Caco-2 (cell line): ENCODE measurements at regions not wholly inside any gene's neighbourhood (a gene's known extent, or its start where the extent isn't known, plus 50 kb on each side); places are given as distances from the start of the nearest gene placed in this dataset.
"Not testable (repeated sequence)": the region's sequence is repeated elsewhere in the genome, so short reads cannot be mapped to it uniquely, and the experiment has no call there.

Experiments
- BruUV-seq: library from RNA; stranded (reverse); fragments of 400-500 nt; replicated peaks from 2 replicates; lab custom pipeline; 2021; lab: Mats Ljungman, UMichigan
- CTCF ChIA-PET: fragments of 300-600 bp; sonication (Branson Sonifier 250); formaldehyde crosslinking; loops from one replicate; lab custom pipeline; 2022; ENCODE audit warnings: antibody characterized with exemption; lab: Charles Lee
- POLR2A ChIA-PET: fragments of 300-600 bp; sonication (Branson Sonifier 250); formaldehyde crosslinking; loops from one replicate; lab custom pipeline; 2022; ENCODE audit warnings: antibody characterized with exemption; lab: Charles Lee
- DNase-seq, 2 experiments: peaks; one replicate each; pipeline versions ENCODE4 v3.0.0 to v3.0.0-alpha.2; 2020 to 2022
- H3K27me3 ChIP-seq: replicated peaks from 2 replicates; pipeline ENCODE4 v1.6.0; 2011; ENCODE audit warnings: low read length; ENCODE audit not compliant: control insufficient read depth, insufficient read depth
- H3K36me3 ChIP-seq: 2 replicates; pipeline ENCODE4 v1.5.1; 2011; ENCODE audit warnings: low read length; ENCODE audit not compliant: control insufficient read depth, insufficient read depth
- H3K4me1 ChIP-seq: fragments of 250-450 bp; sonication (Bioruptor Pico); 2 replicates; pipeline ENCODE4 v1.5.1; 2020; ENCODE audit warnings: mild to moderate bottlenecking
- H3K4me3 ChIP-seq: 2 replicates; pipeline ENCODE4 v1.5.1; 2011; ENCODE audit warnings: low read depth, mild to moderate bottlenecking, control low read depth, low read length
- H3K9me3 ChIP-seq: fragments of 250-450 bp; sonication (Bioruptor Pico); 2 replicates; pipeline ENCODE4 v1.5.1; 2020; ENCODE audit warnings: mild to moderate bottlenecking, moderate library complexity
- H3K27ac Mint-ChIP-seq: one replicate; pipeline ENCODE4 v1.8.0; 2022; ENCODE audit warnings: mixed read lengths; ENCODE audit not compliant: unreplicated experiment
- H3K27me3 Mint-ChIP-seq: one replicate; pipeline ENCODE4 v1.8.0; 2022; ENCODE audit warnings: mixed read lengths; ENCODE audit not compliant: insufficient read depth, unreplicated experiment
- H3K36me3 Mint-ChIP-seq: one replicate; pipeline ENCODE4 v1.8.0; 2022; ENCODE audit warnings: mild to moderate bottlenecking, mixed read lengths; ENCODE audit not compliant: insufficient read depth, unreplicated experiment
- H3K4me1 Mint-ChIP-seq: one replicate; pipeline ENCODE4 v1.8.0; 2022; ENCODE audit warnings: low read depth, mixed read lengths; ENCODE audit not compliant: unreplicated experiment
- H3K4me3 Mint-ChIP-seq: one replicate; pipeline ENCODE4 v1.8.0; 2022; ENCODE audit warnings: mild to moderate bottlenecking, moderate library complexity, mixed read lengths; ENCODE audit not compliant: unreplicated experiment
- H3K9me3 Mint-ChIP-seq: one replicate; pipeline ENCODE4 v1.8.0; 2022; ENCODE audit warnings: mixed read lengths; ENCODE audit not compliant: unreplicated experiment
- CTCF ChIP-seq, 2 experiments: fragments of 200-600 bp in 1 of 2; IDR thresholded peaks; 1 replicate in 1 of 2; 2 replicates in 1 of 2; pipeline versions ENCODE4 v1.5.1 to v1.8.0; 2011 to 2022; ENCODE audit warnings: antibody characterized with exemption in 1 of 2, control low read depth in 1 of 2, inconsistent platforms in 1 of 2, low read depth in 1 of 2, low read length in 1 of 2, mild to moderate bottlenecking in 1 of 2, moderate library complexity in 1 of 2; ENCODE audit not compliant: insufficient read depth in 1 of 2, severe bottlenecking in 1 of 2, unreplicated experiment in 1 of 2
- intact Hi-C: fragments of 100-400 bp; cut with micrococcal nuclease; formaldehyde crosslinking; loops from one replicate; pipeline ENCODE4 v1.10.0; 2022; ENCODE audit not compliant: unreplicated experiment

- H3K36me3 ChIP-seq, H3K4me1 ChIP-seq, CTCF ChIA-PET, H3K4me3 Mint-ChIP-seq, H3K4me1 Mint-ChIP-seq, H3K27ac Mint-ChIP-seq, H3K4me3 ChIP-seq, BruUV-seq, intact Hi-C loops, DNase-seq, H3K27me3 ChIP-seq, H3K36me3 Mint-ChIP-seq, POLR2A ChIA-PET: not testable (repeated sequence)
- peaks cover 27% of the 10 kb centered on the region for H3K9me3 Mint-ChIP-seq
- peaks cover 10% of the 10 kb centered on the region; the same call in 1 of the 2 replicates for H3K9me3 ChIP-seq
- H3K27me3 Mint-ChIP-seq, result peaks cover 10% of the 10 kb centered on the region
Observed at GRCh38 chr10:78096486-78096885, 62.8 kb downstream of the RPS24 start.

- H3K27ac Mint-ChIP-seq, H3K9me3 ChIP-seq, POLR2A ChIA-PET, H3K36me3 Mint-ChIP-seq, H3K4me1 ChIP-seq, H3K27me3 ChIP-seq, H3K4me1 Mint-ChIP-seq, BruUV-seq, intact Hi-C loops, H3K4me3 ChIP-seq, DNase-seq, H3K4me3 Mint-ChIP-seq, CTCF ChIA-PET, H3K36me3 ChIP-seq: not testable (repeated sequence)
- Mint-ChIP-seq H3K27me3 (peaks cover 12% of the 10 kb centered on the region), H3K9me3 (peaks cover 49% of the 10 kb centered on the region)
Observed at GRCh38 chr10:78102593-78102992, 68.9 kb downstream of the RPS24 start.

GRCh38 chr10:78109210-78109609 is 75.5 kb downstream of the RPS24 start:
- no peaks in the 10 kb centered on the region for H3K4me1 ChIP-seq
- TF ChIP-seq CTCF (IDR thresholded peaks at IDR 0.05; ENCODE audit: insufficient read depth in 1 of 2, low read depth in 1 of 2, low read length in 1 of 2, severe bottlenecking in 1 of 2, unreplicated experiment in 1 of 2), result peak in 1 of 2 experiments; percentile 9
- Mint-ChIP-seq H3K36me3 (no peaks in the 10 kb centered on the region), H3K27me3 (peaks cover 7% of the 10 kb centered on the region), H3K9me3 (peaks cover 12% of the 10 kb centered on the region), H3K27ac (no peak overlapping the region), H3K4me3 (no peak overlapping the region), H3K4me1 (no peaks in the 10 kb centered on the region)
- no peak for DNase-seq
- CTCF ChIA-PET, result interaction anchor here (0.6 kb wide), 1 partner anchor 102 kb away, joined by 3 read pairs; no protein-coding TSS in a partner anchor
- no peaks in the 10 kb centered on the region for H3K36me3 ChIP-seq
- no TSS peak for BruUV-seq
- H3K4me3 ChIP-seq, result no peak overlapping the region
- POLR2A ChIA-PET, result interaction anchor here (0.6 kb wide), 1 partner anchor 190 kb away, joined by 6 read pairs; no protein-coding TSS in a partner anchor
- no peaks in the 10 kb centered on the region for H3K27me3 ChIP-seq
- no peaks in the 10 kb centered on the region for H3K9me3 ChIP-seq
- intact Hi-C loops, result no loop called here

GRCh38 chr10:78115135-78115853 is 81.6 kb downstream of the RPS24 start:
- H3K4me1 ChIP-seq, result no peaks in the 10 kb centered on the region
- Mint-ChIP-seq H3K9me3 (peaks cover 5% of the 10 kb centered on the region), H3K4me3 (no peak overlapping the region), H3K27me3 (peaks cover 17% of the 10 kb centered on the region), H3K4me1 (no peaks in the 10 kb centered on the region), H3K27ac (no peak overlapping the region), H3K36me3 (no peaks in the 10 kb centered on the region)
- CTCF ChIA-PET, result interaction anchor here (0.8 to 1.2 kb wide), 2 partner anchors 24 to 68 kb away, joined by 3 to 5 read pairs; no protein-coding TSS in a partner anchor
- no peaks in the 10 kb centered on the region for H3K9me3 ChIP-seq
- H3K36me3 ChIP-seq, result no peaks in the 10 kb centered on the region
- TF ChIP-seq CTCF (IDR thresholded peaks at IDR 0.05; ENCODE audit: insufficient read depth in 1 of 2, low read depth in 1 of 2, low read length in 1 of 2, severe bottlenecking in 1 of 2, unreplicated experiment in 1 of 2), result no peak
- POLR2A ChIA-PET, result no interaction called here
- no peaks in the 10 kb centered on the region; the same call in 1 of the 2 replicates for H3K27me3 ChIP-seq
- BruUV-seq, result no TSS peak
- no peak for DNase-seq
- H3K4me3 ChIP-seq, result no peak overlapping the region
- intact Hi-C loops, result no loop called here
